Naive thymus-derived CD4-positive, alpha-beta T cell (primary cell): ENCODE measurements at regions not wholly inside any gene's neighbourhood (a gene's known extent, or its start where the extent isn't known, plus 50 kb on each side); places are given as distances from the start of the nearest gene placed in this dataset.
"Not testable (repeated sequence)": the region's sequence is repeated elsewhere in the genome, so short reads cannot be mapped to it uniquely, and the experiment has no call there.

Experiments
- ATAC-seq: fragments of 150-1000 bp; cut with Tn5 transposase; 2 replicates; pipeline ENCODE4 v1.10.0; 2021; ENCODE audit warnings: mild to moderate bottlenecking, moderate library complexity
- CTCF ChIA-PET: fragments of 350-600 bp; sonication (Branson Sonifier 250); formaldehyde crosslinking; loops from one replicate; lab custom pipeline; 2021; ENCODE audit warnings: antibody characterized with exemption; lab: Charles Lee
- POLR2A ChIA-PET: fragments of 350-600 bp; sonication (Branson Sonifier 250); formaldehyde crosslinking; loops from one replicate; lab custom pipeline; 2021; ENCODE audit warnings: antibody characterized with exemption, inconsistent platforms; lab: Charles Lee
- DNase-seq, 9 donors: peaks; one replicate each; pipeline versions ENCODE4 v3.0.0 to v3.0.0-alpha.2; 2020 to 2022; ENCODE audit warnings: mixed read lengths in 1 of 9
- H3K27ac ChIP-seq: one replicate; pipeline ENCODE4 v1.7.0; 2013; ENCODE audit warnings: mild to moderate bottlenecking, low read depth, low read length, moderate library complexity
- H3K27me3 ChIP-seq, 2 donors: one replicate each; pipeline ENCODE4 v1.7.0; 2013; ENCODE audit warnings: low read length in 2 of 2, mild to moderate bottlenecking in 2 of 2, moderate library complexity in 2 of 2; ENCODE audit not compliant: control insufficient read depth in 2 of 2, insufficient read depth in 2 of 2
- H3K36me3 ChIP-seq, 3 experiments: 1 replicate in 2 of 3; 2 replicates in 1 of 3; pipeline ENCODE4 v1.7.0; 2013; ENCODE audit warnings: low read length in 3 of 3, mild to moderate bottlenecking in 3 of 3, moderate library complexity in 1 of 3; ENCODE audit not compliant: insufficient read depth in 3 of 3, control insufficient read depth in 2 of 3
- H3K4me1 ChIP-seq, 2 donors: one replicate each; pipeline ENCODE4 v1.7.0; 2013; ENCODE audit warnings: low read length in 2 of 2, mild to moderate bottlenecking in 2 of 2, moderate library complexity in 1 of 2; ENCODE audit not compliant: control insufficient read depth in 2 of 2, insufficient read depth in 2 of 2
- H3K4me3 ChIP-seq: 2 replicates; pipeline ENCODE4 v1.7.0; 2013; ENCODE audit warnings: mild to moderate bottlenecking, low read length
- H3K9me3 ChIP-seq, 3 experiments: 1 replicate in 2 of 3; 2 replicates in 1 of 3; pipeline ENCODE4 v1.7.0; 2013; ENCODE audit warnings: low read length in 3 of 3; ENCODE audit not compliant: control insufficient read depth in 2 of 3
- H3K27ac Mint-ChIP-seq, 9 donors: one replicate each; pipeline ENCODE4 v1.8.0; 2020 to 2022; ENCODE audit warnings: mixed read lengths in 9 of 9, mild to moderate bottlenecking in 8 of 9, moderate library complexity in 5 of 9, inconsistent platforms in 2 of 9
- H3K27me3 Mint-ChIP-seq, 5 donors: one replicate each; pipeline ENCODE4 v1.8.0; 2021 to 2022; ENCODE audit warnings: mixed read lengths in 5 of 5, mild to moderate bottlenecking in 1 of 5
- H3K36me3 Mint-ChIP-seq, 5 donors: one replicate each; pipeline ENCODE4 v1.8.0; 2020 to 2022; ENCODE audit warnings: mixed read lengths in 5 of 5, mild to moderate bottlenecking in 3 of 5, inconsistent platforms in 1 of 5
- H3K4me1 Mint-ChIP-seq, 7 donors: one replicate each; pipeline ENCODE4 v1.8.0; 2020 to 2022; ENCODE audit warnings: mixed read lengths in 7 of 7, mild to moderate bottlenecking in 3 of 7, inconsistent platforms in 1 of 7
- H3K4me3 Mint-ChIP-seq, 10 donors: one replicate each; pipeline ENCODE4 v1.8.0; 2020 to 2022; ENCODE audit warnings: mild to moderate bottlenecking in 10 of 10, mixed read lengths in 10 of 10, moderate library complexity in 6 of 10, inconsistent platforms in 2 of 10
- H3K9me3 Mint-ChIP-seq, 11 donors: one replicate each; pipeline ENCODE4 v1.8.0; 2020 to 2022; ENCODE audit warnings: mixed read lengths in 11 of 11, mild to moderate bottlenecking in 4 of 11, inconsistent platforms in 1 of 11, moderate library complexity in 1 of 11
- intact Hi-C, 2 donors: fragments of 100-400 bp; cut with micrococcal nuclease; formaldehyde crosslinking; loops; one replicate each; pipeline ENCODE4 v1.15.1; 2023

GRCh38 chr5:84450617-84451414 lies 66.1 kb upstream of the EDIL3 start:
- H3K36me3 Mint-ChIP-seq: no peaks in the 10 kb centered on the region
- intact Hi-C loops: no loop called here
- H3K4me3 Mint-ChIP-seq: no peak overlapping the region
- H3K4me1 ChIP-seq: no peaks in the 10 kb centered on the region
- H3K27ac ChIP-seq: no peak overlapping the region
- H3K9me3 ChIP-seq: peaks cover 0 to 6% (median 0%) of the 10 kb centered on the region in 3 experiments
- DNase-seq: no peak
- H3K9me3 Mint-ChIP-seq: peaks cover 0 to 35% (median 5%) of the 10 kb centered on the region in 11 donors
- CTCF ChIA-PET: no interaction called here
- no peaks in the 10 kb centered on the region for H3K27me3 ChIP-seq
- H3K27ac Mint-ChIP-seq: no peak overlapping the region
- no peak overlapping the region for H3K4me3 ChIP-seq
- H3K36me3 ChIP-seq: no peaks in the 10 kb centered on the region
- H3K27me3 Mint-ChIP-seq: no peaks in the 10 kb centered on the region
- H3K4me1 Mint-ChIP-seq: no peaks in the 10 kb centered on the region
- no peak for ATAC-seq
- POLR2A ChIA-PET: no interaction called here

- ChIA-PET CTCF (no interaction called here), POLR2A (no interaction called here)
- no peak overlapping the region for H3K27ac Mint-ChIP-seq
- ATAC-seq (no peak), DNase-seq (no peak)
- H3K4me1 ChIP-seq: no peaks in the 10 kb centered on the region
- H3K27me3 Mint-ChIP-seq: no peaks in the 10 kb centered on the region
- H3K4me3 ChIP-seq: no peak overlapping the region
- H3K36me3 Mint-ChIP-seq: no peaks in the 10 kb centered on the region
- H3K4me1 Mint-ChIP-seq: no peaks in the 10 kb centered on the region
- H3K27ac ChIP-seq: no peak overlapping the region
- no peaks in the 10 kb centered on the region for H3K27me3 ChIP-seq
- no peaks in the 10 kb centered on the region for H3K36me3 ChIP-seq
- H3K9me3 ChIP-seq: no peaks in the 10 kb centered on the region
- peaks cover 0 to 17% (median 3%) of the 10 kb centered on the region in 11 donors for H3K9me3 Mint-ChIP-seq
- no peak overlapping the region for H3K4me3 Mint-ChIP-seq
- intact Hi-C loops: no loop called here
These were observed 60.5 kb upstream of the EDIL3 start for GRCh38 chr5:84445049-84445685.

- no peak overlapping the region for H3K4me3 Mint-ChIP-seq
- H3K9me3 Mint-ChIP-seq: peaks cover 0 to 17% (median 0%) of the 10 kb centered on the region in 11 donors
- Histone ChIP-seq H3K4me3 (no peak overlapping the region), H3K9me3 (no peaks in the 10 kb centered on the region), H3K36me3 (no peaks in the 10 kb centered on the region), H3K4me1 (no peaks in the 10 kb centered on the region), H3K27me3 (no peaks in the 10 kb centered on the region), H3K27ac (no peak overlapping the region)
- intact Hi-C loops: no loop called here
- ATAC-seq (no peak), DNase-seq (no peak)
- POLR2A ChIA-PET: no interaction called here
- H3K27me3 Mint-ChIP-seq: no peaks in the 10 kb centered on the region
- no peaks in the 10 kb centered on the region for H3K36me3 Mint-ChIP-seq
- CTCF ChIA-PET: no interaction called here
- no peak overlapping the region for H3K27ac Mint-ChIP-seq
- no peaks in the 10 kb centered on the region for H3K4me1 Mint-ChIP-seq
These were observed 53.8 kb upstream of the EDIL3 start for GRCh38 chr5:84438456-84438855.

GRCh38 chr5:84437673-84438315 lies 53.1 kb upstream of the EDIL3 start:
- H3K4me3 ChIP-seq: no peak overlapping the region
- Mint-ChIP-seq H3K4me1 (no peaks in the 10 kb centered on the region), H3K9me3 (peaks cover 0 to 17% (median 0%) of the 10 kb centered on the region in 11 donors), H3K36me3 (no peaks in the 10 kb centered on the region), H3K4me3 (no peak overlapping the region), H3K27me3 (no peaks in the 10 kb centered on the region), H3K27ac (no peak overlapping the region)
- ATAC-seq (no peak), DNase-seq (no peak)
- H3K4me1 ChIP-seq: no peaks in the 10 kb centered on the region
- H3K36me3 ChIP-seq: no peaks in the 10 kb centered on the region
- H3K27ac ChIP-seq: no peak overlapping the region
- H3K9me3 ChIP-seq: no peaks in the 10 kb centered on the region
- POLR2A ChIA-PET: no interaction called here
- intact Hi-C loops: no loop called here
- CTCF ChIA-PET: no interaction called here
- H3K27me3 ChIP-seq: no peaks in the 10 kb centered on the region

- H3K9me3 Mint-ChIP-seq: peaks cover 0 to 11% (median 0%) of the 10 kb centered on the region in 11 donors
- no peak overlapping the region for H3K27ac Mint-ChIP-seq
- H3K4me3 Mint-ChIP-seq: no peak overlapping the region
- ATAC-seq (no peak), DNase-seq (no peak)
- no peaks in the 10 kb centered on the region for H3K4me1 ChIP-seq
- CTCF ChIA-PET: no interaction called here
- H3K4me1 Mint-ChIP-seq: no peaks in the 10 kb centered on the region
- H3K9me3 ChIP-seq: no peaks in the 10 kb centered on the region
- no peaks in the 10 kb centered on the region for H3K36me3 ChIP-seq
- POLR2A ChIA-PET: no interaction called here
- no peak overlapping the region for H3K4me3 ChIP-seq
- no peaks in the 10 kb centered on the region for H3K36me3 Mint-ChIP-seq
- intact Hi-C loops: no loop called here
- H3K27ac ChIP-seq: no peak overlapping the region
- no peaks in the 10 kb centered on the region for H3K27me3 ChIP-seq
- H3K27me3 Mint-ChIP-seq: no peaks in the 10 kb centered on the region
These were observed 52.2 kb upstream of the EDIL3 start for GRCh38 chr5:84436866-84437265.

GRCh38 chr5:84435861-84436346 lies 51.2 kb upstream of the EDIL3 start:
- intact Hi-C loops, H3K4me1 ChIP-seq, H3K9me3 ChIP-seq, H3K27me3 Mint-ChIP-seq, H3K9me3 Mint-ChIP-seq, H3K27ac ChIP-seq, H3K4me3 Mint-ChIP-seq, H3K27me3 ChIP-seq, ATAC-seq, H3K36me3 Mint-ChIP-seq, H3K27ac Mint-ChIP-seq, POLR2A ChIA-PET, CTCF ChIA-PET, H3K4me1 Mint-ChIP-seq, H3K36me3 ChIP-seq, H3K4me3 ChIP-seq, DNase-seq: not testable (repeated sequence)
